Kidney tubule cell (primary cell): ENCODE measurements at regions not wholly inside any gene's neighbourhood (a gene's known extent, or its start where the extent isn't known, plus 50 kb on each side); places are given as distances from the start of the nearest gene placed in this dataset.

Experiments
- DNase-seq: peaks from one replicate; pipeline ENCODE4 v3.0.0-alpha.2; 2018; ENCODE audit warnings: low spot score

GRCh38 chr1:62988867-62989266 lies 204.9 kb downstream of the ATG4C start:
- DNase-seq = no peak

GRCh38 chr1:62989497-62989896 lies 205.6 kb downstream of the ATG4C start:
- peak; percentile 6 for DNase-seq

- no peak for DNase-seq
Observed at GRCh38 chr1:62991152-62991551, 207.2 kb downstream of the ATG4C start.

- DNase-seq = no peak
Observed at GRCh38 chr1:62993844-62994243, 209.9 kb downstream of the ATG4C start.

GRCh38 chr1:62995173-62995572 lies 211.2 kb downstream of the ATG4C start:
- DNase-seq = no peak

GRCh38 chr1:62997884-62998283 lies 214.0 kb downstream of the ATG4C start:
- no peak for DNase-seq

GRCh38 chr1:62998845-62999649 lies 215.1 kb downstream of the ATG4C start:
- DNase-seq = no peak

GRCh38 chr1:63000508-63000907 lies 216.6 kb downstream of the ATG4C start:
- DNase-seq = no peak

GRCh38 chr1:63004868-63005267 lies 220.9 kb downstream of the ATG4C start:
- peak; percentile 15 for DNase-seq

- DNase-seq = no peak
Observed at GRCh38 chr1:63005812-63006211, 221.9 kb downstream of the ATG4C start.

GRCh38 chr1:63009421-63009820 lies 225.5 kb downstream of the ATG4C start:
- no peak for DNase-seq

GRCh38 chr1:63010913-63011660 lies 227.2 kb downstream of the ATG4C start:
- DNase-seq = peak; percentile 22

- DNase-seq = no peak
Observed at GRCh38 chr1:63012339-63012738, 228.4 kb downstream of the ATG4C start.

GRCh38 chr1:63014267-63014666 lies 230.3 kb downstream of the ATG4C start:
- DNase-seq = no peak

GRCh38 chr1:63022319-63022718 lies 238.4 kb downstream of the ATG4C start:
- no peak for DNase-seq

GRCh38 chr1:63023171-63023570 lies 239.2 kb downstream of the ATG4C start:
- DNase-seq = no peak

GRCh38 chr1:63023637-63024036 lies 239.7 kb downstream of the ATG4C start:
- DNase-seq = no peak

GRCh38 chr1:63024132-63024531 lies 240.2 kb downstream of the ATG4C start:
- no peak for DNase-seq

GRCh38 chr1:63027176-63027575 lies 243.2 kb downstream of the ATG4C start:
- no peak for DNase-seq

GRCh38 chr1:63032171-63032570 lies 248.2 kb downstream of the ATG4C start:
- DNase-seq = no peak

- no peak for DNase-seq
Observed at GRCh38 chr1:63033211-63033610, 249.3 kb downstream of the ATG4C start.

- DNase-seq = no peak
Observed at GRCh38 chr1:63034256-63034655, 250.3 kb downstream of the ATG4C start.

- DNase-seq = no peak
Observed at GRCh38 chr1:63038586-63038985, 254.7 kb downstream of the ATG4C start.
